ENCODE measurements at regions not wholly inside any gene's neighbourhood (a gene's known extent, or its start where the extent isn't known, plus 50 kb on each side); places are given as distances from the start of the nearest gene placed in this dataset.

DNA sequence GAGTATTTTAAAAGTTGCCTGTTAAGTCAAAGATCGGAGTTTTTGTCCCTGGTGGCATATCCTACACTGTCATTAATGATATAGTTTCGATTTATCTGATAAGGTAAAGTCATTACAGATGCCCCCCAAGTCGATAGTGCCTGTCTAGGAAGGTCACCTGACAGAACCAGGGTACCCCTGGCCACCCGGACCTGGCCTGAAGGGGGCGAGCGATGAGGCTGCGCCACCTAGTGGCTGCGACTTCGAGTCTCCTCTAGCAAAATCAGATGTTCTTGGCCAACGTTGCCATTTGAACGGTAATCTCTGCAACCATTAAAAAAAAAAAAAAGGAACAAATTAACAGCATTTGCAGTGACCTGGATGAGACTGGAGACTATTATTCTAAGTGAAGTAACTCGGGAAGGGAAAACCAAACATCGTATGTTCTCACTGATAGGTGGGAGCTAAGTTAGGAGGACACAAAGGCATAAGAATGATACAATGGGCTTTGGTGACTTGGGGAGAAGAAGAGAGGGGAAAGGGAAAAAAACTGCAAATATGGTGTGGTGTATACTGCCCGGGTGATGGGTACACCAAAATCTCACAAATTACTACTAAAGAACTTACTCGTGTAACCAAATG is 565.1 kb downstream of the LIG4 start:
- TF ChIP-seq, protein P1, sequence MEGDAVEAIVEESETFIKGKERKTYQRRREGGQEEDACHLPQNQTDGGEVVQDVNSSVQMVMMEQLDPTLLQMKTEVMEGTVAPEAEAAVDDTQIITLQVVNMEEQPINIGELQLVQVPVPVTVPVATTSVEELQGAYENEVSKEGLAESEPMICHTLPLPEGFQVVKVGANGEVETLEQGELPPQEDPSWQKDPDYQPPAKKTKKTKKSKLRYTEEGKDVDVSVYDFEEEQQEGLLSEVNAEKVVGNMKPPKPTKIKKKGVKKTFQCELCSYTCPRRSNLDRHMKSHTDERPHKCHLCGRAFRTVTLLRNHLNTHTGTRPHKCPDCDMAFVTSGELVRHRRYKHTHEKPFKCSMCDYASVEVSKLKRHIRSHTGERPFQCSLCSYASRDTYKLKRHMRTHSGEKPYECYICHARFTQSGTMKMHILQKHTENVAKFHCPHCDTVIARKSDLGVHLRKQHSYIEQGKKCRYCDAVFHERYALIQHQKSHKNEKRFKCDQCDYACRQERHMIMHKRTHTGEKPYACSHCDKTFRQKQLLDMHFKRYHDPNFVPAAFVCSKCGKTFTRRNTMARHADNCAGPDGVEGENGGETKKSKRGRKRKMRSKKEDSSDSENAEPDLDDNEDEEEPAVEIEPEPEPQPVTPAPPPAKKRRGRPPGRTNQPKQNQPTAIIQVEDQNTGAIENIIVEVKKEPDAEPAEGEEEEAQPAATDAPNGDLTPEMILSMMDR (IDR thresholded peaks at IDR 0.05): peak; percentile 80
- TF ChIP-seq, protein P2, sequence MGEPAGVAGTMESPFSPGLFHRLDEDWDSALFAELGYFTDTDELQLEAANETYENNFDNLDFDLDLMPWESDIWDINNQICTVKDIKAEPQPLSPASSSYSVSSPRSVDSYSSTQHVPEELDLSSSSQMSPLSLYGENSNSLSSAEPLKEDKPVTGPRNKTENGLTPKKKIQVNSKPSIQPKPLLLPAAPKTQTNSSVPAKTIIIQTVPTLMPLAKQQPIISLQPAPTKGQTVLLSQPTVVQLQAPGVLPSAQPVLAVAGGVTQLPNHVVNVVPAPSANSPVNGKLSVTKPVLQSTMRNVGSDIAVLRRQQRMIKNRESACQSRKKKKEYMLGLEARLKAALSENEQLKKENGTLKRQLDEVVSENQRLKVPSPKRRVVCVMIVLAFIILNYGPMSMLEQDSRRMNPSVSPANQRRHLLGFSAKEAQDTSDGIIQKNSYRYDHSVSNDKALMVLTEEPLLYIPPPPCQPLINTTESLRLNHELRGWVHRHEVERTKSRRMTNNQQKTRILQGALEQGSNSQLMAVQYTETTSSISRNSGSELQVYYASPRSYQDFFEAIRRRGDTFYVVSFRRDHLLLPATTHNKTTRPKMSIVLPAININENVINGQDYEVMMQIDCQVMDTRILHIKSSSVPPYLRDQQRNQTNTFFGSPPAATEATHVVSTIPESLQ (CRISPR knock-in tag; IDR thresholded peaks at IDR 0.05): no peak
